Kidney (tissue), 13 donors: ENCODE measurements at regions not wholly inside any gene's neighbourhood (a gene's known extent, or its start where the extent isn't known, plus 50 kb on each side); places are given as distances from the start of the nearest gene placed in this dataset.

ENCODE experiments used
- DNase-seq, 5 donors: peaks; one replicate each; pipeline ENCODE4 v3.0.0-alpha.2; 2013 to 2020
- FAIRE-seq: peaks from 2 replicates; lab custom pipeline; 2012; peaks lifted over from hg19 to GRCh38; lab: Jason Lieb, UNC
- H3K27ac ChIP-seq, 2 donors: one replicate each; pipeline ENCODE4 v1.7.0; 2013; ENCODE audit warnings: low read depth in 2 of 2, low read length in 2 of 2, inconsistent platforms in 1 of 2
- H3K27me3 ChIP-seq: one replicate; pipeline ENCODE4 v1.7.1; 2013; ENCODE audit warnings: low read length, inconsistent platforms; ENCODE audit not compliant: control insufficient read depth, insufficient read depth
- H3K36me3 ChIP-seq, 3 donors: one replicate each; pipeline versions ENCODE4 v1.7.0 to v1.7.1; 2013; ENCODE audit warnings: low read length in 3 of 3, control low read depth in 1 of 3, inconsistent platforms in 1 of 3; ENCODE audit not compliant: insufficient read depth in 3 of 3, control insufficient read depth in 2 of 3
- H3K4me1 ChIP-seq, 3 donors: one replicate each; pipeline versions ENCODE4 v1.7.0 to v1.7.1; 2013; ENCODE audit warnings: low read length in 3 of 3, inconsistent platforms in 1 of 3, low read depth in 1 of 3; ENCODE audit not compliant: control insufficient read depth in 2 of 3, insufficient read depth in 2 of 3
- H3K4me3 ChIP-seq, 3 donors: one replicate each; pipeline versions ENCODE4 v1.7.0 to v1.8.1; 2013; ENCODE audit warnings: low read length in 3 of 3, control low read depth in 1 of 3, inconsistent platforms in 1 of 3
- H3K9ac ChIP-seq, 3 donors: one replicate each; pipeline versions ENCODE4 v1.7.0 to v1.7.1; 2013; ENCODE audit warnings: low read length in 3 of 3, control low read depth in 1 of 3, inconsistent platforms in 1 of 3
- H3K9me3 ChIP-seq, 3 donors: one replicate each; pipeline versions ENCODE4 v1.7.0 to v1.7.1; 2013; ENCODE audit warnings: low read length in 3 of 3, control low read depth in 1 of 3, inconsistent platforms in 1 of 3; ENCODE audit not compliant: control insufficient read depth in 2 of 3, insufficient read depth in 1 of 3
- CTCF ChIP-seq: IDR thresholded peaks from 3 replicates; pipeline ENCODE4 v1.5.1; 2012; ENCODE audit warnings: mild to moderate bottlenecking, moderate library complexity, borderline replicate concordance; ENCODE audit not compliant: insufficient read depth; ENCODE audit errors: extremely low read depth
- intact Hi-C: fragments of 100-400 bp; cut with DNase I; formaldehyde crosslinking; loops from one replicate; pipeline ENCODE4 v1.11.1; 2022
- donor health status: control.
- donor health status: control.
- donor health status: control.
- donor health status: control.
- donor health status: control.
- donor health status: DM: yes; HTN: yes; CAD: no.
- donor health status: Normal renal cell carcinoma (clear cell type).

- intact Hi-C loops = no loop called here
- no peak for DNase-seq
- no peak overlapping the region for H3K9ac ChIP-seq
- no peaks in the 10 kb centered on the region for H3K27me3 ChIP-seq
- H3K9me3 ChIP-seq = no peaks in the 10 kb centered on the region
- no peak overlapping the region for H3K4me3 ChIP-seq
- H3K4me1 ChIP-seq = no peaks in the 10 kb centered on the region
- no peak for FAIRE-seq
- no peak for TF ChIP-seq CTCF
- no peaks in the 10 kb centered on the region for H3K36me3 ChIP-seq
- H3K27ac ChIP-seq = no peak overlapping the region
Measured at GRCh38 chr13:48888613-48889012, 87.1 kb upstream of the FNDC3A start.

GRCh38 chr13:48890391-48890790, 85.3 kb upstream of the FNDC3A start:
- intact Hi-C loops = no loop called here
- Histone ChIP-seq H3K4me1 (no peaks in the 10 kb centered on the region), H3K27me3 (no peaks in the 10 kb centered on the region), H3K9me3 (no peaks in the 10 kb centered on the region), H3K4me3 (no peak overlapping the region), H3K36me3 (no peaks in the 10 kb centered on the region), H3K27ac (no peak overlapping the region), H3K9ac (no peak overlapping the region)
- FAIRE-seq (no peak), DNase-seq (no peak)
- TF ChIP-seq CTCF = no peak

GRCh38 chr13:48891586-48891985, 84.1 kb upstream of the FNDC3A start:
- DNase-seq = no peak
- no peak for FAIRE-seq
- no peaks in the 10 kb centered on the region for H3K4me1 ChIP-seq
- intact Hi-C loops = no loop called here
- H3K4me3 ChIP-seq = no peak overlapping the region
- H3K36me3 ChIP-seq = no peaks in the 10 kb centered on the region
- H3K9ac ChIP-seq = no peak overlapping the region
- H3K27ac ChIP-seq = no peak overlapping the region
- no peaks in the 10 kb centered on the region for H3K27me3 ChIP-seq
- H3K9me3 ChIP-seq = no peaks in the 10 kb centered on the region
- TF ChIP-seq CTCF = no peak

GRCh38 chr13:48892053-48892687, 83.5 kb upstream of the FNDC3A start:
- DNase-seq (no peak), FAIRE-seq (no peak)
- Histone ChIP-seq H3K9me3 (no peaks in the 10 kb centered on the region), H3K27ac (no peak overlapping the region), H3K27me3 (no peaks in the 10 kb centered on the region), H3K4me1 (no peaks in the 10 kb centered on the region), H3K9ac (no peak overlapping the region), H3K4me3 (no peak overlapping the region), H3K36me3 (no peaks in the 10 kb centered on the region)
- intact Hi-C loops = no loop called here
- TF ChIP-seq CTCF = no peak
